GM12878 (cell line): ENCODE measurements at regions not wholly inside any gene's neighbourhood (a gene's known extent, or its start where the extent isn't known, plus 50 kb on each side); places are given as distances from the start of the nearest gene placed in this dataset.

Experiments used
- ATAC-seq: fragments of 200-7000 bp; cut with Tn5 transposase; 3 replicates; pipeline ENCODE4 v1.9.1; 2020; ENCODE audit warnings: mild to moderate bottlenecking, moderate library complexity
- BruUV-seq: library from RNA; stranded (reverse); fragments of 400-500 nt; replicated peaks from 2 replicates; lab custom pipeline; 2021; lab: Mats Ljungman, UMichigan
- CTCF ChIA-PET: fragments of 300-600 bp; sonication (Branson Sonifier 250); formaldehyde crosslinking; extraction: SDS; loops from one replicate; lab custom pipeline; 2021; ENCODE audit warnings: inconsistent platforms; lab: Yijun Ruan, JAX
- POLR2A ChIA-PET: fragments of 350-600 bp; formaldehyde crosslinking; extraction: SDS; loops from one replicate; lab custom pipeline; 2021; ENCODE audit warnings: inconsistent platforms; lab: Charles Lee
- RAD21 ChIA-PET: fragments of 300-600 bp; sonication (Branson Sonifier 250); formaldehyde crosslinking; loops from one replicate; lab custom pipeline; 2023; ENCODE audit warnings: antibody characterized with exemption; ENCODE audit not compliant: unreplicated experiment; lab: Charles Lee
- SMC1A ChIA-PET: fragments of 300-600 bp; sonication (Branson Sonifier 250); formaldehyde crosslinking; loops from one replicate; lab custom pipeline; 2023; ENCODE audit not compliant: unreplicated experiment, uncharacterized antibody; lab: Charles Lee
- DNase-seq: peaks from one replicate; pipeline ENCODE4 v3.0.0-alpha.2; 2011; ENCODE audit warnings: low read depth, low spot score
- FAIRE-seq: peaks from 3 replicates; lab custom pipeline; 2011; peaks lifted over from hg19 to GRCh38; lab: Jason Lieb, UNC
- H2AFZ ChIP-seq: 2 replicates; pipeline ENCODE4 v1.6.0; 2011; ENCODE audit warnings: low read depth, low read length, control low read depth; ENCODE audit not compliant: control insufficient read depth
- H3K27ac ChIP-seq: 2 replicates; pipeline ENCODE4 v1.5.1; 2011; ENCODE audit warnings: control low read depth; ENCODE audit not compliant: control insufficient read depth, insufficient read depth
- H3K27me3 ChIP-seq, 2 experiments: replicated peaks in 1 of 2; 2 replicates each; pipeline versions ENCODE4 v1.6.0 to v1.6.1; 2011; ENCODE audit warnings: low read length in 1 of 2; ENCODE audit not compliant: control insufficient read depth in 2 of 2, insufficient read depth in 2 of 2
- H3K36me3 ChIP-seq, 2 experiments: 2 replicates each; pipeline ENCODE4 v1.5.1; 2011; ENCODE audit warnings: low read length in 1 of 2; ENCODE audit not compliant: control insufficient read depth in 2 of 2, insufficient read depth in 2 of 2
- H3K4me1 ChIP-seq: 2 replicates; pipeline ENCODE4 v1.6.1; 2011; ENCODE audit warnings: mild to moderate bottlenecking, low read length, moderate library complexity, mixed read lengths; ENCODE audit not compliant: control insufficient read depth, insufficient read depth
- H3K4me2 ChIP-seq: 2 replicates; pipeline ENCODE4 v1.6.0; 2011; ENCODE audit warnings: control low read depth; ENCODE audit not compliant: control insufficient read depth, insufficient read depth
- H3K4me3 ChIP-seq: fragments of 200-600 bp; sonication (generic); 2 replicates; pipeline ENCODE4 v1.5.1; 2016
- H3K79me2 ChIP-seq: 2 replicates; pipeline ENCODE4 v1.6.0; 2011; ENCODE audit warnings: low read length; ENCODE audit not compliant: control insufficient read depth, insufficient read depth
- H3K9ac ChIP-seq: 2 replicates; pipeline ENCODE4 v1.8.0; 2011; ENCODE audit warnings: low read length, control low read depth, mixed read lengths; ENCODE audit not compliant: control insufficient read depth, insufficient read depth
- H3K9me3 ChIP-seq: replicated peaks from 3 replicates; pipeline ENCODE4 v1.5.1; 2011; ENCODE audit warnings: mild to moderate bottlenecking, low read length; ENCODE audit not compliant: control insufficient read depth, insufficient read depth
- H4K20me1 ChIP-seq: 2 replicates; pipeline ENCODE4 v1.6.0; 2011; ENCODE audit not compliant: control insufficient read depth, insufficient read depth
- DPF2 ChIP-seq: fragments of 450-650 bp; IDR thresholded peaks from 2 replicates; pipeline ENCODE4 v1.6.1; 2017; ENCODE audit warnings: mild to moderate bottlenecking
- IRF5 ChIP-seq: fragments of 450-650 bp; IDR thresholded peaks from 2 replicates; pipeline ENCODE4 v1.6.1; 2017; ENCODE audit warnings: borderline replicate concordance
- MLLT1 ChIP-seq: fragments of 450-650 bp; IDR thresholded peaks from 2 replicates; pipeline ENCODE4 v1.6.1; 2016; ENCODE audit warnings: mild to moderate bottlenecking
- POLR2AphosphoS2 ChIP-seq: IDR thresholded peaks from 2 replicates; pipeline ENCODE4 v1.6.1; 2011; ENCODE audit warnings: low read depth, mild to moderate bottlenecking, low read length, improper control_type of control experiment, moderate library complexity
- POLR2AphosphoS5 ChIP-seq: IDR thresholded peaks from 2 replicates; pipeline ENCODE4 v1.6.1; 2011; ENCODE audit warnings: mild to moderate bottlenecking, low read length, inconsistent platforms
- RAD51 ChIP-seq: fragments of 450-650 bp; IDR thresholded peaks from 2 replicates; pipeline ENCODE4 v1.6.1; 2016; ENCODE audit warnings: moderate library complexity, mild to moderate bottlenecking, inconsistent platforms
- RELB ChIP-seq: fragments of 450-650 bp; IDR thresholded peaks from 2 replicates; pipeline ENCODE4 v1.6.1; 2017; ENCODE audit warnings: low read depth, mild to moderate bottlenecking, moderate library complexity
- RFX5 ChIP-seq: IDR thresholded peaks from 2 replicates; pipeline ENCODE4 v1.6.1; 2011; ENCODE audit warnings: low read depth, low read length, improper control_type of control experiment
- SREBF1 ChIP-seq: IDR thresholded peaks from 2 replicates; pipeline ENCODE4 v1.6.1; 2012; ENCODE audit warnings: mild to moderate bottlenecking, low read length
- ZBED1 ChIP-seq: IDR thresholded peaks from 2 replicates; pipeline ENCODE4 v1.6.1; 2016; ENCODE audit warnings: borderline replicate concordance
- WGBS: methylation state at CpG from one replicate; pipeline ENCODE4 v1.1.6; 2016; ENCODE audit warnings: low lambda C conversion rate; ENCODE audit not compliant: insufficient replicate concordance, insufficient coverage; ENCODE audit errors: missing lambda C conversion rate; 5-methylcytosine and 5-hydroxymethylcytosine counted together
- in situ Hi-C: fragments of 300-500 bp; cut with MboI; formaldehyde crosslinking; loops from 9 replicates; pipeline ENCODE4 v1.14.3; 2018; ENCODE audit warnings: mixed read lengths
- intact Hi-C: fragments of 100-400 bp; cut with micrococcal nuclease; formaldehyde crosslinking; loops from one replicate; pipeline ENCODE4 v1.14.2; 2022; ENCODE audit not compliant: unreplicated experiment

DNA sequence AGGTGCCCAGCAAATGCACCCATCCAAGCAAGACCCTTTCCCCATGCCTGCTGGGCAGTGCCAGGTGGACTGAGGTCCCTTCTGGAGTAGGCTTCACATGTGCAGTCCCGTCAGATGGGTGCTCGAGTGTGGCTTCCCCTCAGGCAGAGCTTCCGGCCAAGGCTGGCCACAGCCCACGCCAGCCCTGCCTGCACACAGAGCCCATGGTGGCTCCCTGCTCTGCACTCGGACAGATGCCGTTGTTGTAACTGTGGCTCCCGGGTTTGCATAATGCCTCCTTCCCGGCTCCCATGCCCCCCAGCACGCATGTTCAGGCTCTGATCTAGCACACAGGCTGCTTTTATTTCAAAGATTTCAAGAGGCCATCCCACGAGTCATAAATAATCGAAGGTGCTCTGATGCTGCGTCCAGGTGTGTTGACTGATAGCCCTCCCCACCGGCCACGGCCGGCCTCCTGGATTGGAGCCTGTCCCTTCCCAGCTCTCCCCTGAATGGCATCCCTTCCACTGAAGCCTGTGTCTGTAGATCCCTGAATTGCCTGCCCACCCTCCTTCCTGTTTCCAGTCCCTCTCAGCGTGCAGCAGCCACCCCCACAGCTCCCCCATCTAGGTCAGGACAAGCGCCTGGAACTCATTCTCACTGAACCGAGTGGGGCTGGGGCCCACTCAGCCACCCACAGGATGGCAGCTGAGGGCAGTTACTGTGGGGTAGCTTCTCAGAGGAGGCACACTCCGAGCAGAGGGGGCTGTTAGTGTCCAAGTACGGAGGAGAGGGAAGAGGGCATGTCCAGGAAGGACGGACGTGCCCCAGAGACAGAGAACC, 100.0 kb upstream of the LINGO1 start:
- RAD21 ChIA-PET = no interaction called here
- WGBS = 25% methylated on average over 22 of the region's 22 CpGs
- FAIRE-seq (no peak), DNase-seq (no peak), ATAC-seq (no peak)
- no peak overlapping the region for H3K4me3 ChIP-seq
- no peak overlapping the region for H3K27ac ChIP-seq
- TF ChIP-seq SREBF1 (no peak), RAD51 (no peak), POLR2AphosphoS2 (no peak), RELB (no peak), MLLT1 (no peak), ZBED1 (no peak), POLR2AphosphoS5 (no peak), IRF5 (no peak), DPF2 (no peak), RFX5 (no peak)
- intact Hi-C loops = no loop called here
- H3K9me3 ChIP-seq = no peaks in the 10 kb centered on the region
- CTCF ChIA-PET = no interaction called here
- in situ Hi-C loops = no loop called here
- no peaks in the 10 kb centered on the region for H4K20me1 ChIP-seq
- H3K4me2 ChIP-seq = no peak overlapping the region
- BruUV-seq = no TSS peak
- no peaks in the 10 kb centered on the region for H3K79me2 ChIP-seq
- POLR2A ChIA-PET = no interaction called here
- SMC1A ChIA-PET = no interaction called here
- H3K27me3 ChIP-seq = peaks cover 0 to 15% of the 10 kb centered on the region in 2 experiments; a peak in 3 of 4 replicates
- no peaks in the 10 kb centered on the region for H3K4me1 ChIP-seq
- H3K9ac ChIP-seq = no peak overlapping the region
- H2AFZ ChIP-seq = no peak overlapping the region
- no peaks in the 10 kb centered on the region for H3K36me3 ChIP-seq
